HG02763 (cell line): ENCODE measurements at regions not wholly inside any gene's neighbourhood (a gene's known extent, or its start where the extent isn't known, plus 50 kb on each side); places are given as distances from the start of the nearest gene placed in this dataset.
"Not testable (repeated sequence)": the region's sequence is repeated elsewhere in the genome, so short reads cannot be mapped to it uniquely, and the experiment has no call there.

Experiments
- ATAC-seq: cut with Tn5 transposase; IDR thresholded peaks from one replicate; pipeline ENCODE4 v1.9.1; 2021; ENCODE audit warnings: mild to moderate bottlenecking, moderate library complexity; ENCODE audit not compliant: unreplicated experiment

- ATAC-seq: no peak
Measured at GRCh38 chr14:106248321-106249192, 722.2 kb downstream of the TMEM121 start.

GRCh38 chr14:106253995-106254394 is 727.6 kb downstream of the TMEM121 start:
- not testable (repeated sequence) for ATAC-seq

- ATAC-seq: not testable (repeated sequence)
Measured at GRCh38 chr14:106257569-106257994, 731.2 kb downstream of the TMEM121 start.

- no peak for ATAC-seq
Measured at GRCh38 chr14:106268013-106268727, 741.8 kb downstream of the TMEM121 start.

GRCh38 chr14:106269029-106269428 is 742.6 kb downstream of the TMEM121 start:
- no peak for ATAC-seq

GRCh38 chr14:106269451-106270204 is 743.2 kb downstream of the TMEM121 start:
- no peak for ATAC-seq

- not testable (repeated sequence) for ATAC-seq
Measured at GRCh38 chr14:106270476-106271121, 744.2 kb downstream of the TMEM121 start.

GRCh38 chr14:106276326-106277267 is 750.2 kb downstream of the TMEM121 start:
- ATAC-seq: no peak

GRCh38 chr14:106277503-106277902 is 751.1 kb downstream of the TMEM121 start:
- no peak for ATAC-seq

GRCh38 chr14:106280876-106281275 is 754.5 kb downstream of the TMEM121 start:
- no peak for ATAC-seq

GRCh38 chr14:106286697-106287290 is 760.4 kb downstream of the TMEM121 start:
- no peak for ATAC-seq

GRCh38 chr14:106287506-106287905 is 761.1 kb downstream of the TMEM121 start:
- ATAC-seq: no peak

GRCh38 chr14:106291626-106292025 is 765.2 kb downstream of the TMEM121 start:
- ATAC-seq: no peak

GRCh38 chr14:106294324-106294723 is 767.9 kb downstream of the TMEM121 start:
- ATAC-seq: no peak

- ATAC-seq: not testable (repeated sequence)
Measured at GRCh38 chr14:106300951-106301510, 774.6 kb downstream of the TMEM121 start.

GRCh38 chr14:106301609-106302008 is 775.2 kb downstream of the TMEM121 start:
- ATAC-seq: not testable (repeated sequence)

GRCh38 chr14:106302661-106303060 is 776.3 kb downstream of the TMEM121 start:
- ATAC-seq: no peak

GRCh38 chr14:106304271-106304670 is 777.9 kb downstream of the TMEM121 start:
- no peak for ATAC-seq

- ATAC-seq: peak; percentile 92
Measured at GRCh38 chr14:106308839-106309389, 782.5 kb downstream of the TMEM121 start.
